Myocyte (in vitro differentiated cells): ENCODE measurements at regions not wholly inside any gene's neighbourhood (a gene's known extent, or its start where the extent isn't known, plus 50 kb on each side); places are given as distances from the start of the nearest gene placed in this dataset.

Experiments
- DNase-seq: peaks from one replicate; pipeline ENCODE4 v3.0.0-alpha.2; 2012; ENCODE audit warnings: low read depth

DNA sequence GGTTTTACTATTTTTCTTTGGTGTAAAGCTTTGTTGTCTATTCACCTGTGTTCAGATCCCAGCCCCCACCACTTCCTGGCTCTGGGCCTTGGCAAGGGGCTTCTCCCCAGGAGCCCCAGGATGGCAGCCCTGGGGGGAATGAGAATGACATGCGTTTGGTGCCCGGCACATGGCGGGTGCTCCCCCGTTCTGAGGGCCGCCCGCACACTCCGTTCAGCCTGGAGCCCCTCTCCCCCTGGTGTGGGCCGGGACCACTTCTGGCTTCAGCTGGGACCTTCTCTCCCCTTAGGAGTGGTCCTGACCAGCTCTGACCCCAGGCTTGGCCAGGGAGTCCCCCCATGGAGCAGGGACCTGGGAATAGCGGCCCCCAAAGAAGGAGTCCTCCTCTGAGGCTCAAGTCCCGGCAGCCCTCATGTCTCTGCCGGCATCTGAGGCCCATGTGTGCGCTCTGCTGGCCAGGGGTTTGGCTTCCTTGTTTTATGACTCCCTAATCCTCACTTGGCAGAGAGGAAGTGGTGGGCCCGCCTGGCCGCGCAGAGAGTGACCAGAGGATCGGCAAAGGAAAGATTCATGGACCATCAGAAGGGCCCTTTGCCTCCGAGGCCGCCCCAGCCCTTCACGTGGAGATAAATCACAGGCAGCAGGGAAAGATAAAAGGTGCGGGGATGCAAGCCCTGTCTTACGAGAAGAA lies 57.0 kb upstream of the LMX1B start:
- no peak for DNase-seq

GRCh38 chr9:126558051-126558665 lies 55.6 kb upstream of the LMX1B start:
- peak; percentile 56 for DNase-seq

DNA sequence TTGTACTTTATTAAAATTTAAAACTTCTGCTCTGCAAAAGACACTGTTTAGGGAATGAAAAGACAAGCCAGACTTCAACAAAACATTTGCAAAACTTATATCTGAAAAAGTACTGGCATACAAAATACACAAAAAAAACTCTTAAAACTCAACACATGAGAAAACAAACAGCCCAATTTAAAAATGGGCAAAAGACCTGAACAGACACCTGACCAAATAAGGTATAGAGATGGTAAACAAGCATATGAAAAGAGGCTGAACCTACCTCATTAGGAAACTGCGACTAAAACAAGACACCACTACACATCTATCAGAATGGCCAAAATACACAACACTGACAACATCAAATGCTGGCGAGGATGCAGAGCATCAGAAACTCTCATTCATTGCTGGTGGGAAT lies 54.4 kb upstream of the LMX1B start:
- DNase-seq: no peak

DNA sequence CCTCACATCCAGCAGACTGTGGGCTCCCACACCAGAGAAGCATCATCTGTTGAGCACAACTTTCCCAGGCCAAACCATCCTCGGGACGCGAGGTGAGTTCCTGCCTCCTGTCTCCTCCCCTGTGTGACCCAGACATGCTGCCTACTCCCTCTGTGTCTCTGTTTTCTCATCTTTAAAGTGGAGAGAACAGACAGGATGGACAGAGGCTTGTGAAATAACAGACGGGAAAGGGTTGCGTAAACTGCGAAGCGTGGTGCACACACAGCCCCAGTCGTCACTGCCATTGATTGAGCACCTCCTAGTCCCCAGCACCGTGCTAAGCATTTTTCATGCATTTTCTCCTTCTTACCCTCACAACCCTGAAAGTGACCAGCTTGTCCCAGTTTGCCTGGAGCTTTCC lies 52.1 kb upstream of the LMX1B start:
- DNase-seq: no peak

GRCh38 chr9:126563556-126563955 lies 50.2 kb upstream of the LMX1B start:
- DNase-seq: no peak
